Spinal cord (tissue), 9 donors: ENCODE measurements at regions not wholly inside any gene's neighbourhood (a gene's known extent, or its start where the extent isn't known, plus 50 kb on each side); places are given as distances from the start of the nearest gene placed in this dataset.

Experiments
- DNase-seq, 6 donors: peaks; one replicate each; pipeline versions ENCODE4 v3.0.0 to v3.0.0-alpha.2; 2013 to 2015; ENCODE audit warnings: low spot score in 6 of 6, low read depth in 4 of 6
- H3K27ac ChIP-seq: one replicate; pipeline ENCODE4 v1.5.1; 2013; ENCODE audit warnings: low read depth, low read length, control low read depth
- H3K27me3 ChIP-seq: one replicate; pipeline ENCODE4 v1.6.1; 2013; ENCODE audit warnings: low read length; ENCODE audit not compliant: control insufficient read depth, insufficient read depth
- H3K36me3 ChIP-seq: one replicate; pipeline ENCODE4 v1.6.1; 2013; ENCODE audit warnings: low read length; ENCODE audit not compliant: control insufficient read depth, insufficient read depth
- H3K4me1 ChIP-seq: one replicate; pipeline ENCODE4 v1.6.1; 2013; ENCODE audit warnings: low read length; ENCODE audit not compliant: control insufficient read depth, insufficient read depth
- H3K4me3 ChIP-seq: one replicate; pipeline ENCODE4 v1.5.1; 2013; ENCODE audit warnings: low read depth, low read length, control low read depth
- H3K9me3 ChIP-seq: one replicate; pipeline ENCODE4 v1.6.1; 2013; ENCODE audit warnings: low read length; ENCODE audit not compliant: control insufficient read depth, insufficient read depth
- WGBS: methylation state at CpG from one replicate; pipeline ENCODE4 v1.1.5; 2013; ENCODE audit warnings: missing lambda C conversion rate; ENCODE audit not compliant: insufficient coverage; 5-methylcytosine and 5-hydroxymethylcytosine counted together
- donor health status: healthy.

DNA sequence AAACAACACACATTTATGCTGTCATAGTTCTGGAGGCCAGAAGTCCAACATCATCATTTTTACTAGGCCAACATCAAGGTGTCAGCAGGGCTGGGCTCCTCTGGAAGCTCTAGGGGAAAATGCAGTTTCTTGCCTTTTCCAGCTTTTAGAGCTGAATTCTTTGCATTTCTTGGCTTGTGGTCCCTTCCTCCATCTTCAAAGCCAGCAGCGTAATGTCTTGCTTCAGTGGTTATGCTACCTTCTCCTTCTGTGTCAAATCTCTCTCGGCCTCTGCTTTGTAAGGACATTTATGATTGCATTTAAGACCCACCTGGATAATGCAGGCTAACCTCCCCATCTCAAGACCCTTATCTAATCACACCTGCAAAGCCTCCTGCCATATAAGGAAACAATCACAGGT lies 66.5 kb upstream of the ANKRD1 start:
- no peak overlapping the region for H3K4me3 ChIP-seq
- no peak overlapping the region for H3K27ac ChIP-seq
- DNase-seq: no peak

DNA sequence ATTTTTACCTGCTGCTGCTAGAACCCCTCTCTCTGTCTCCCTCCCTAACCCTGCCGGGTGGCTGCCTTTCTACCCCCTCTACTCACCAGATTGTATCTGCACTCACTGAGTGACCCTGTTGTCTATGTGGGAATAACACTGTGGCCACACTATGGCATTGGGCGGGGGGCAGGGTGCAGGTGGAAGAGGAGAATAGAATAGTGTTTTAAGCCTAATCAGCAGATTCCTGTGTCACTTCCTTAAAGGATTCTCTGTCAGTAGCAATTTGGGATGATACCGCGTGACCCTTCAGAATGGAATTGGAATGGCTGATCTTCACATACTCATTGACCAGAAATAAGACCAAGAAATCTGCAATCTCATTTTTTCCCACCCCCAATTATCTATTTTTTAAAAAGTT lies 67.1 kb upstream of the ANKRD1 start:
- H3K36me3 ChIP-seq: no peaks in the 10 kb centered on the region
- H3K27me3 ChIP-seq: no peaks in the 10 kb centered on the region
- WGBS: no CpG with 5 or more reads among the region's 4 CpGs
- no peaks in the 10 kb centered on the region for H3K4me1 ChIP-seq
- no peak overlapping the region for H3K4me3 ChIP-seq
- DNase-seq: no peak
- no peak overlapping the region for H3K27ac ChIP-seq
- H3K9me3 ChIP-seq: no peaks in the 10 kb centered on the region

More for the DNA sequence above, 66.5 kb upstream of the ANKRD1 start:
- Histone ChIP-seq H3K4me1 (no peaks in the 10 kb centered on the region), H3K9me3 (no peaks in the 10 kb centered on the region), H3K36me3 (no peaks in the 10 kb centered on the region), H3K27me3 (no peaks in the 10 kb centered on the region)
- 91% methylated on average over 1 of the region's 2 CpGs for WGBS

DNA sequence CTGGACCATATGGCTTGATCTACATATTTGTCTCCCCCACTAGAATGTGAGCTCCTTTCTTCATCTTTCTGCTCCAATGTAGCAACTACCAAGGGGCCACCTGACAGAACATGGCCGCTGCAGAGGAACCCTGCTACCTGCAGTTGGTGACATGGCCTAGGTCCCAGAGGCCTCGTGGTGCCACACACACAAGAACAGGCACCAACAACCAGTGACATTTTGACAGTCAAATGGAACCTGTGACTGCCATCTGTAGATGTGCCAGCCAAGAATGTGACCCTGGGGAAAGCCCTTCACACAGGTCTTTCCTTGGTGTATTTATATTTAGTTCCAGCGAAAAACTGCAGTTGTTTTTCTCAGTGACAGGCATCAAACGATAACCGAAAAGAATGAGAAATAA lies 67.9 kb upstream of the ANKRD1 start:
- DNase-seq: no peak
- Histone ChIP-seq H3K27me3 (no peaks in the 10 kb centered on the region), H3K4me3 (no peak overlapping the region), H3K27ac (no peak overlapping the region), H3K4me1 (no peaks in the 10 kb centered on the region), H3K9me3 (no peaks in the 10 kb centered on the region), H3K36me3 (no peaks in the 10 kb centered on the region)
- WGBS: 83% methylated on average over 2 of the region's 5 CpGs

DNA sequence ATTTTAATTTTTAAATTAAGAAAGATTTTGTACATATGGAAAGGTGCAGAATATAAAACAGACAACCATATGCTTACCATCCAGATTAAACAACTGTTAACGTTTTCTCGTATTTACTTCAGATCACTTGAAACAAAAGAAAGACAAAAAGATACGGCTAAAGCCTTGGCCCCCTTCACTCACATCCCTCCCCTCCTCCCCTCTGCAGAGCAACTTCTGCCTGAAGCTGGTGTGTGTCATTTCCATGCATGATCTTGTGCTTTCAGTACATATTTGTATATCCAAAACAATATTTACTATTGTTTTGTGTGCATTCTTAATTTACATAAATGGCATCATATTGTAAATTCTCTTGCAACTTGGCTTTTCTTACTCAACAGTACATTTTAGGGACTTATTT lies 68.5 kb upstream of the ANKRD1 start:
- Histone ChIP-seq H3K36me3 (no peaks in the 10 kb centered on the region), H3K4me1 (no peaks in the 10 kb centered on the region), H3K9me3 (no peaks in the 10 kb centered on the region), H3K27me3 (no peaks in the 10 kb centered on the region), H3K4me3 (no peak overlapping the region), H3K27ac (no peak overlapping the region)
- no peak for DNase-seq
- 100% methylated on average over 2 of the region's 3 CpGs for WGBS

DNA sequence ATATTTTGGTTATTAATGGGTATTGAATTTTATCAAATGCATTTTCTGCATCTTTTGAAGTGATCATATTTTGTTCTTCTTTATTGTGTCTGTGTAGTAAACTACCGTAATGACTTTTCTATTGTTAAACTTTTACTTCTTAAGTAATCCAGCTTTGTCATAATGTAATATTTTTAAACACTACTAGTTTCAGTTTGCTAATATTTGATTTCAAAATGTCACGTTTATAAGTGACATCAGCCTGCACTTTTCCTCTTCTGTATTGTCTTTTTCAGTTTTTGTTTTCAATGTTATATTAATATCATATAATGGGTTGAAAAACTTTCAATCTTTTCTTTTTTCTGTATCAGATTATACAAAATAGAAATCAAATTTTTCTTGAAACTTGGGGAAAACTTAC lies 71.6 kb upstream of the ANKRD1 start:
- DNase-seq: no peak
- Histone ChIP-seq H3K27me3 (no peaks in the 10 kb centered on the region), H3K4me1 (no peaks in the 10 kb centered on the region), H3K4me3 (no peak overlapping the region), H3K27ac (no peak overlapping the region), H3K36me3 (no peaks in the 10 kb centered on the region), H3K9me3 (no peaks in the 10 kb centered on the region)
- no CpG with 5 or more reads among the region's 2 CpGs for WGBS

DNA sequence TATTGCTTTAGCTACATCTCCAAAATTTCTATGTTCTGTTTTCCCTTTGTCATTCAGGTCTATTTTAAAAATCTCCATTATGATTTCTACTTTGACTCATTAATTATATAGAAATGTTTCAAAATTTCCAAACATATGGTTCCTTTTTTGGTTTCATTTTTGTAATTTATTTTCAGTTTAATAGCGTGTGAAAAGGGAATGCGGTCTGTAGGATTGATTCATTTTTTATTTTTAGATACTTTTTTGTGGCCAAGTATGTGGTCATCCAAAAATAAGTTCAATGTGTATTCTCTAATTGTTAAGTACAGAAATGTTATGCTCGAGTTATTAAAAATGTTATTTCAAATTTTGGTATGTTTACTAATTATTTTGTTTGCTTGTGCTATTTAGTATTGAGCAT lies 72.5 kb upstream of the ANKRD1 start:
- Histone ChIP-seq H3K27ac (no peak overlapping the region), H3K36me3 (no peaks in the 10 kb centered on the region), H3K9me3 (no peaks in the 10 kb centered on the region), H3K27me3 (no peaks in the 10 kb centered on the region), H3K4me1 (no peaks in the 10 kb centered on the region), H3K4me3 (no peak overlapping the region)
- WGBS: no CpG with 5 or more reads among the region's 3 CpGs
- no peak for DNase-seq

DNA sequence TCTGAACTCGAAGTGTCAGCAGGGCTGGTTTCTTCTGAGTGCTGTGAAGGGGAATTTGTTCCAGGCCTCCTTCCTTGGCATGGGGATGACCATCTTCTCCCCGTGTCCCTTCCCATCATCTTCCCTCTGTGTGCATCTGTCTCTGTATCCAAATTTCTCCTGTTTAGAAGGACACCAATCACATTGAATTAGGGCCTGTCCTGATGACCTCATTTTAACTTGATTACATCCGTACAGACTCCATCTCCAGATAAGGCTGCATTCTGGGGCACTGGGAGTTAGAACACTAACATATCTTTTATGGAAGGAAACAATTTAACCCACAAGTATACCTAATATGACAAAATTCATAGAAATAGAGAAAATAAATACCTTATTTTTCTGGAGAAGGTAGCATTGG lies 76.8 kb upstream of the ANKRD1 start:
- no peak for DNase-seq
- no peaks in the 10 kb centered on the region for H3K4me1 ChIP-seq
- no CpG with 5 or more reads among the region's 3 CpGs for WGBS

DNA sequence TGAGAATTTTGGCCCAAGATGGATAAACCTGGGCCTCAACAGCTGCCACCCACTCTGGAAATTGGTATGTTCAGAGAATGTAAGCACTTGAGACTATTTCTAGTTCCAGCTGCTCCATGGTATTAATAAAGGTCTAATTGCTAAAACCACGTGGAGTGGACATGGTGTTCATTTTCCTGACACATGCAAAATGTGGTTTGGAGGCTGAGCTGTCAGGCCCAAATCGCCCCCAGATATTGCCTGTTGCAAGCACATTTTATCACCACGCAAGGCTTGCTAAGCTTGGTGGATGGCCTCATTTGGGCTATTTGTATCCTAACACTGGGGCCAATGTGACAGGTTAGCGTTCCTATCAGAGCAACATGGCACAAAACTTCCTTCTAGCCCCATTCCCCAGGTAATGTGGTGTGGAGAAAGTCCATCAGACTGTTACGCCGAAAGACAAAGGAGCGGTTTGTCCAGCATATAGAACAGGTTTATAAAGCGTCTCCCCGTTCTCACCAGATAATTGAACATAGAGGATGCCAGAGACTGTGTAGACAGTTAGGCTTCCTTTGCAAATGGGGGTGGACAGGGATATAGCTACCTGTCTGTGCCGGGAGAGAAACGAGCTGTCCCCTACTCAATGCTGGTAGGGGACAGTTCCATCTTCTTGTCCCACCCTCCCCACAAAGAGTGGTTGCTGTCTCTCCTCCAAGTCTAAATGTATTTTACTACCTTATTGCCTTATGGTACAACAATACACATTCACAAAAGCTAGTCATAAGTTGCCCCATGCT lies 78.0 kb upstream of the ANKRD1 start:
- DNase-seq: no peak
- Histone ChIP-seq H3K27ac (no peak overlapping the region), H3K36me3 (no peaks in the 10 kb centered on the region), H3K4me1 (no peaks in the 10 kb centered on the region), H3K4me3 (no peak overlapping the region), H3K27me3 (no peaks in the 10 kb centered on the region), H3K9me3 (no peaks in the 10 kb centered on the region)
- 92% methylated on average over 6 of the region's 11 CpGs for WGBS

More for the DNA sequence above, 76.8 kb upstream of the ANKRD1 start:
- Histone ChIP-seq H3K27me3 (no peaks in the 10 kb centered on the region), H3K36me3 (no peaks in the 10 kb centered on the region), H3K27ac (no peak overlapping the region), H3K4me3 (no peak overlapping the region), H3K9me3 (no peaks in the 10 kb centered on the region)

DNA sequence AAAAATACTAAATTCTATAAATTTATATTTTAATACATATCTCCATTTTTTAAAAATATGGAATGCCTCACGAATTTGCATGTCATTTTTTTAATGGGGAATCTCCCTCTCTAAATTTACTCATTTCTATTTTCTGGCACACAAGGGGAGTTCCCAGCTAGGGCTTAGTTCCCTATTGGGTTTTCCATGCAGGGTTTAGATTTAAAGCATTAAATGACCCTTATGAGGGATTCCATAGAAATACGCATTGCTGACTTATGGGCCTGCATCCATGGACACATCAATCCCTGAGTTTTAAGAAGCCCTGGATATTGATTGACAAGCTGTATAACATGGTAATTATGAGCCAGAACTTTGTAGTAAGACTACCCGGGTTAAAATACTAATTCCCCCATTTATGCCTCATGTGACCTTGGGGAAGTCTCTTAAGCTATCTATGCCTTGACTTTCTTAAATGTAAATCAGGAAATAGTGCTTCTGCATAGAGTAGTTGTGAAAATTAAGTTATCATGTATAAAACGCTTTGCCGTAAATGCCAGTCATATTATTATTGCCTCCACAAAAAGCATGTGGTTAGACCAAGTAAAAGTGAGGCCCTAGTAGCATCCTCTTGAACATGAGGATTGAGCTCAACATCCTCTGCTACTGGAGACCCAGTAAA lies 78.8 kb upstream of the ANKRD1 start:
- H3K27me3 ChIP-seq: no peaks in the 10 kb centered on the region
- no peaks in the 10 kb centered on the region for H3K36me3 ChIP-seq
- no peaks in the 10 kb centered on the region for H3K4me1 ChIP-seq
- no peak overlapping the region for H3K4me3 ChIP-seq
- H3K9me3 ChIP-seq: no peaks in the 10 kb centered on the region
- WGBS: no CpG with 5 or more reads among the region's 5 CpGs
- H3K27ac ChIP-seq: no peak overlapping the region
- no peak for DNase-seq

DNA sequence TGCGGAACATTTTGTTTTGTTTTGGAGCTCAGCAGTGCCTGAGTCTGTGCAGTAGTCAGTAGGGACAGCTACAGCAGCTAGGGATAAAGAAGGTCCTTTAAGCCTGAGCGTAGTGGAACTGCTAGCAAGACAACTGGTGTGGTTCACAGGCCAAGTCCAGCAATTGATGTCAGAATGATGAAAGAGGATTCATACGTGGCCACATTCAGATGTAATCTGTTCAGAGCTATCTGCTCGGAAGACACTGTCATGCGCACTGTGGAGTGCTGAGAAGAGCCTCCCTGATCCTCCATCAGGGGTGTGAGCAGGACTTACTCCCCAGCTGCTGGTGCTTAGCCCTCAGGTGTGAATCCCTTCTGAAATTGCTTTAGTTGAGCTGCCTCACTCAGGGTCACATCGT lies 79.6 kb upstream of the ANKRD1 start:
- Histone ChIP-seq H3K4me3 (no peak overlapping the region), H3K4me1 (no peaks in the 10 kb centered on the region), H3K27ac (no peak overlapping the region), H3K9me3 (no peaks in the 10 kb centered on the region), H3K36me3 (no peaks in the 10 kb centered on the region), H3K27me3 (no peaks in the 10 kb centered on the region)
- DNase-seq: no peak
- WGBS: 81% methylated on average over 6 of the region's 6 CpGs
